ENCODE measurements at regions not wholly inside any gene's neighbourhood (a gene's known extent, or its start where the extent isn't known, plus 50 kb on each side); places are given as distances from the start of the nearest gene placed in this dataset.
"Not testable (repeated sequence)": the region's sequence is repeated elsewhere in the genome, so short reads cannot be mapped to it uniquely, and the experiment has no call there.

- ATAC-seq, result no peak
- H4K20me1 ChIP-seq (replicated peaks; ENCODE audit: insufficient read depth), result no peaks in the 10 kb centered on the region
- DNase-seq (ENCODE audit: low spot score), result no peak
- no peaks in the 10 kb centered on the region for H3K79me2 ChIP-seq (replicated peaks; ENCODE audit: insufficient read depth)
- H3K4me1 Mint-ChIP-seq, result no peaks in the 10 kb centered on the region
- no peaks in the 10 kb centered on the region for H3K27me3 ChIP-seq (ENCODE audit: insufficient read depth)
- no peaks in the 10 kb centered on the region for H3K36me3 ChIP-seq (ENCODE audit: insufficient read depth)
- H3K4me1 ChIP-seq (ENCODE audit: insufficient read depth), result no peaks in the 10 kb centered on the region
- no peak overlapping the region for H3K4me3 ChIP-seq
- H3K4me3 Mint-ChIP-seq, result no peak overlapping the region
- TF ChIP-seq EZH2phosphoT487 (IDR thresholded peaks at IDR 0.05; ENCODE audit: unreplicated experiment) (no peak), EZH2 (IDR thresholded peaks at IDR 0.05; ENCODE audit: low read depth, unreplicated experiment) (no peak), ZNF114 (CRISPR knock-in tag; IDR thresholded peaks at IDR 0.05) (no peak), JUNB (IDR thresholded peaks at IDR 0.05; ENCODE audit: unreplicated experiment) (no peak), POLR2AphosphoS5 (IDR thresholded peaks at IDR 0.05; ENCODE audit: low read depth) (no peak), NANOG (IDR thresholded peaks at IDR 0.05; ENCODE audit: borderline replicate concordance) (no peak), CTCF (conservative IDR thresholded peaks at IDR 0.05; ENCODE audit: low read depth in 2 of 2) (no peak), REST (IDR thresholded peaks at IDR 0.05; ENCODE audit: unreplicated experiment) (no peak), CREB1 (CRISPR knock-in tag; IDR thresholded peaks at IDR 0.05; ENCODE audit: low read depth) (no peak), STAT1 (IDR thresholded peaks at IDR 0.05; ENCODE audit: unreplicated experiment) (no peak), ZNF462 (CRISPR knock-in tag; IDR thresholded peaks at IDR 0.05) (no peak)
- H3K9me3 Mint-ChIP-seq, result no peaks in the 10 kb centered on the region; the same call in 2 of the 3 replicates
- no peaks in the 10 kb centered on the region for H3K27me3 Mint-ChIP-seq (ENCODE audit: insufficient read depth, low read depth, poor library complexity)
- H3K9me2 ChIP-seq (ENCODE audit: insufficient read depth), result no peaks in the 10 kb centered on the region
- H3K27ac ChIP-seq (ENCODE audit: low read depth), result no peak overlapping the region
- no peak overlapping the region for H2AFZ ChIP-seq
- H3F3A ChIP-seq (replicated peaks; ENCODE audit: low read depth), result no peaks in the 10 kb centered on the region
- H3K4me2 ChIP-seq, result no peak overlapping the region
- no peak overlapping the region for H3K27ac Mint-ChIP-seq
- H3K36me3 Mint-ChIP-seq (ENCODE audit: low read depth), result no peaks in the 10 kb centered on the region; the same call in 1 of the 3 replicates
Observed at GRCh38 chr11:87535513-87535912, 497.8 kb downstream of the TMEM135 start.

- DNase-seq (ENCODE audit: low spot score); H3K4me3 Mint-ChIP-seq; H4K20me1 ChIP-seq (replicated peaks; ENCODE audit: insufficient read depth); H3K4me3 ChIP-seq; H3K4me1 Mint-ChIP-seq; H3K27me3 ChIP-seq (ENCODE audit: insufficient read depth); ATAC-seq; H3K27me3 Mint-ChIP-seq (ENCODE audit: insufficient read depth, low read depth, poor library complexity); H3K4me2 ChIP-seq; H3K9me2 ChIP-seq (ENCODE audit: insufficient read depth); H2AFZ ChIP-seq; H3K79me2 ChIP-seq (replicated peaks; ENCODE audit: insufficient read depth); H3K27ac ChIP-seq (ENCODE audit: low read depth); H3F3A ChIP-seq (replicated peaks; ENCODE audit: low read depth); H3K4me1 ChIP-seq (ENCODE audit: insufficient read depth); H3K36me3 ChIP-seq (ENCODE audit: insufficient read depth); H3K27ac Mint-ChIP-seq; H3K36me3 Mint-ChIP-seq (ENCODE audit: low read depth): not testable (repeated sequence)
- peaks cover 11% of the 10 kb centered on the region for H3K9me3 Mint-ChIP-seq
Observed at GRCh38 chr11:87531835-87532234, 494.1 kb downstream of the TMEM135 start.

All from GM23338 (cell line).